ENCODE measurements at regions not wholly inside any gene's neighbourhood (a gene's known extent, or its start where the extent isn't known, plus 50 kb on each side); places are given as distances from the start of the nearest gene placed in this dataset.

DNA sequence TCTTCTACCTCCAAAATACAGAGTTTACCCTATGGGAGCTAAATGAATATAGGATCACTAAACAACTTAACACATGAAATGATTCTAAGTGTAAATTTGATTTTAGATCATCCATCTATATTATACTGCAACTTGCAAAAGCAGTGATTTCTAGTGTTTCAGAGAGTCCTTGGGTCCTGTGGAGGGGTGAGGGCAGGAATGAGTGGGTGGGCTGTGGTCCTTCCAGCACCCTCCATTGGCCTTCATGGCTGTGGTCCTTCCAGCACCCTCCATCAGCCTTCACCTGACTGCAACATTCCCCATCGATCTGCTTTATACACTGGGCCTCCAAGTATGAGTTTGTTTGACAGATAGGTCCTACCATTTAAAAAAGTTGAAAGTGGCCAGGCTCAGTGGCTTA lies 70.5 kb downstream of the TTC6 start:
- ChIA-PET POLR2A (ENCODE audit: low non-redundant PET) (no interaction called here), CTCF (no interaction called here)
- no peak for DNase-seq (ENCODE audit: low spot score)
- Histone ChIP-seq H3K27ac (ENCODE audit: low read depth, low read length, poor library complexity, severe bottlenecking) (no peak overlapping the region), H3K36me3 (ENCODE audit: insufficient read depth, low read length, poor library complexity, severe bottlenecking) (no peaks in the 10 kb centered on the region), H3K9me3 (ENCODE audit: low read depth, low read length, poor library complexity, severe bottlenecking) (no peaks in the 10 kb centered on the region), H3K27me3 (replicated peaks; ENCODE audit: insufficient read depth, low read depth, low read length, poor library complexity) (no peaks in the 10 kb centered on the region), H3K4me3 (ENCODE audit: low read depth, low read length, poor library complexity, severe bottlenecking) (no peak overlapping the region), H3K4me1 (ENCODE audit: insufficient read depth, low read length, poor library complexity, severe bottlenecking) (no peaks in the 10 kb centered on the region)
- no TSS peak for BruUV-seq (replicated peaks)
- intact Hi-C loops (cut with micrococcal nuclease; ENCODE audit: unreplicated experiment): no loop called here
- no peak for TF ChIP-seq EZH2 (IDR thresholded peaks at IDR 0.05; ENCODE audit: borderline replicate concordance, low read depth, low read length, poor library complexity, severe bottlenecking)
- TF ChIP-seq, protein P1, sequence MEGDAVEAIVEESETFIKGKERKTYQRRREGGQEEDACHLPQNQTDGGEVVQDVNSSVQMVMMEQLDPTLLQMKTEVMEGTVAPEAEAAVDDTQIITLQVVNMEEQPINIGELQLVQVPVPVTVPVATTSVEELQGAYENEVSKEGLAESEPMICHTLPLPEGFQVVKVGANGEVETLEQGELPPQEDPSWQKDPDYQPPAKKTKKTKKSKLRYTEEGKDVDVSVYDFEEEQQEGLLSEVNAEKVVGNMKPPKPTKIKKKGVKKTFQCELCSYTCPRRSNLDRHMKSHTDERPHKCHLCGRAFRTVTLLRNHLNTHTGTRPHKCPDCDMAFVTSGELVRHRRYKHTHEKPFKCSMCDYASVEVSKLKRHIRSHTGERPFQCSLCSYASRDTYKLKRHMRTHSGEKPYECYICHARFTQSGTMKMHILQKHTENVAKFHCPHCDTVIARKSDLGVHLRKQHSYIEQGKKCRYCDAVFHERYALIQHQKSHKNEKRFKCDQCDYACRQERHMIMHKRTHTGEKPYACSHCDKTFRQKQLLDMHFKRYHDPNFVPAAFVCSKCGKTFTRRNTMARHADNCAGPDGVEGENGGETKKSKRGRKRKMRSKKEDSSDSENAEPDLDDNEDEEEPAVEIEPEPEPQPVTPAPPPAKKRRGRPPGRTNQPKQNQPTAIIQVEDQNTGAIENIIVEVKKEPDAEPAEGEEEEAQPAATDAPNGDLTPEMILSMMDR (conservative IDR thresholded peaks at IDR 0.05; ENCODE audit: low read depth, low read length): no peak

GRCh38 chr14:37668646-37669045 lies 73.2 kb downstream of the TTC6 start:
- Histone ChIP-seq H3K36me3 (ENCODE audit: insufficient read depth, low read length, poor library complexity, severe bottlenecking) (no peaks in the 10 kb centered on the region), H3K27me3 (replicated peaks; ENCODE audit: insufficient read depth, low read depth, low read length, poor library complexity) (no peaks in the 10 kb centered on the region), H3K9me3 (ENCODE audit: low read depth, low read length, poor library complexity, severe bottlenecking) (no peaks in the 10 kb centered on the region), H3K4me1 (ENCODE audit: insufficient read depth, low read length, poor library complexity, severe bottlenecking) (no peaks in the 10 kb centered on the region), H3K27ac (ENCODE audit: low read depth, low read length, poor library complexity, severe bottlenecking) (no peak overlapping the region), H3K4me3 (ENCODE audit: low read depth, low read length, poor library complexity, severe bottlenecking) (no peak overlapping the region)
- no peak for DNase-seq (ENCODE audit: low spot score)
- CTCF ChIA-PET: no interaction called here
- TF ChIP-seq, protein P1 (conservative IDR thresholded peaks at IDR 0.05; ENCODE audit: low read depth, low read length): no peak
- no peak for TF ChIP-seq EZH2 (IDR thresholded peaks at IDR 0.05; ENCODE audit: borderline replicate concordance, low read depth, low read length, poor library complexity, severe bottlenecking)
- POLR2A ChIA-PET (ENCODE audit: low non-redundant PET): no interaction called here
- intact Hi-C loops (cut with micrococcal nuclease; ENCODE audit: unreplicated experiment): no loop called here
- no TSS peak for BruUV-seq (replicated peaks)

GRCh38 chr14:37669242-37669641 lies 73.8 kb downstream of the TTC6 start:
- ChIA-PET CTCF (no interaction called here), POLR2A (ENCODE audit: low non-redundant PET) (no interaction called here)
- intact Hi-C loops (cut with micrococcal nuclease; ENCODE audit: unreplicated experiment): no loop called here
- TF ChIP-seq, protein P1 (conservative IDR thresholded peaks at IDR 0.05; ENCODE audit: low read depth, low read length): no peak
- TF ChIP-seq EZH2 (IDR thresholded peaks at IDR 0.05; ENCODE audit: borderline replicate concordance, low read depth, low read length, poor library complexity, severe bottlenecking): no peak
- H3K27me3 ChIP-seq (replicated peaks; ENCODE audit: insufficient read depth, low read depth, low read length, poor library complexity): no peaks in the 10 kb centered on the region
- H3K27ac ChIP-seq (ENCODE audit: low read depth, low read length, poor library complexity, severe bottlenecking): no peak overlapping the region
- H3K4me3 ChIP-seq (ENCODE audit: low read depth, low read length, poor library complexity, severe bottlenecking): no peak overlapping the region
- BruUV-seq (replicated peaks): no TSS peak
- H3K4me1 ChIP-seq (ENCODE audit: insufficient read depth, low read length, poor library complexity, severe bottlenecking): no peaks in the 10 kb centered on the region
- no peaks in the 10 kb centered on the region for H3K9me3 ChIP-seq (ENCODE audit: low read depth, low read length, poor library complexity, severe bottlenecking)
- no peaks in the 10 kb centered on the region for H3K36me3 ChIP-seq (ENCODE audit: insufficient read depth, low read length, poor library complexity, severe bottlenecking)
- no peak for DNase-seq (ENCODE audit: low spot score)
